Liver (tissue), 1 donor: ENCODE measurements at regions not wholly inside any gene's neighbourhood (a gene's known extent, or its start where the extent isn't known, plus 50 kb on each side); places are given as distances from the start of the nearest gene placed in this dataset.

Experiments
- SP1 ChIP-seq: IDR thresholded peaks from 2 replicates; pipeline ENCODE4 v1.6.1; 2018; ENCODE audit warnings: antibody characterized with exemption, mild to moderate bottlenecking
- TAF1 ChIP-seq: conservative IDR thresholded peaks from 2 replicates; pipeline ENCODE4 v1.6.1; 2016; ENCODE audit warnings: antibody characterized with exemption, mild to moderate bottlenecking
- donor health status: healthy.

DNA sequence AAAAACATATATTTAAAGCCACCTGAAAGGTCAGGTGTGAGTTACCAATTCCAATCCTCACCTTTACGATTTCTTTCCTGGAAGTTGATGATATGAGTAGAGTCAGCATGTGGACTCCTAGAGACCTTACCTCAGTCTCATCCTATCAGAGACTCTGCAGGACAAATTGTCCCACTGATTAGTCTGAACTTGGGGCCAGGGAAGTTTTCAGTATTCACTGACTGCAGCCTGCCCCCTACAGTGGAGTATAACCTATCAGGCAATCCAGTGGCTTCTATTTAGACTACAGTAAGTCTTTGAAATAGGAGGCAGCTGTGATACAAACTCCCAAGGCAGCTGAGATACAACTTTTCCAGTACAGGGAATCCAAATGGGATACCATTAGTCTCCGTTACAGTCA, 449.4 kb upstream of the CDH10 start:
- TF ChIP-seq SP1 (no peak), TAF1 (no peak)
